ENCODE measurements at regions not wholly inside any gene's neighbourhood (a gene's known extent, or its start where the extent isn't known, plus 50 kb on each side); places are given as distances from the start of the nearest gene placed in this dataset.
A peak's percentile ranks its signal among the peaks of the same experiment; 100 is the strongest.

- DNase-seq (ENCODE audit: extremely low spot score), result no peak
- TF ChIP-seq EP300 (IDR thresholded peaks at IDR 0.05), result no peak
- no peak for TF ChIP-seq POLR2AphosphoS5 (IDR thresholded peaks at IDR 0.05)
- TF ChIP-seq POLR2A (IDR thresholded peaks at IDR 0.05; ENCODE audit: low read depth), result no peak
- TF ChIP-seq, protein P1, sequence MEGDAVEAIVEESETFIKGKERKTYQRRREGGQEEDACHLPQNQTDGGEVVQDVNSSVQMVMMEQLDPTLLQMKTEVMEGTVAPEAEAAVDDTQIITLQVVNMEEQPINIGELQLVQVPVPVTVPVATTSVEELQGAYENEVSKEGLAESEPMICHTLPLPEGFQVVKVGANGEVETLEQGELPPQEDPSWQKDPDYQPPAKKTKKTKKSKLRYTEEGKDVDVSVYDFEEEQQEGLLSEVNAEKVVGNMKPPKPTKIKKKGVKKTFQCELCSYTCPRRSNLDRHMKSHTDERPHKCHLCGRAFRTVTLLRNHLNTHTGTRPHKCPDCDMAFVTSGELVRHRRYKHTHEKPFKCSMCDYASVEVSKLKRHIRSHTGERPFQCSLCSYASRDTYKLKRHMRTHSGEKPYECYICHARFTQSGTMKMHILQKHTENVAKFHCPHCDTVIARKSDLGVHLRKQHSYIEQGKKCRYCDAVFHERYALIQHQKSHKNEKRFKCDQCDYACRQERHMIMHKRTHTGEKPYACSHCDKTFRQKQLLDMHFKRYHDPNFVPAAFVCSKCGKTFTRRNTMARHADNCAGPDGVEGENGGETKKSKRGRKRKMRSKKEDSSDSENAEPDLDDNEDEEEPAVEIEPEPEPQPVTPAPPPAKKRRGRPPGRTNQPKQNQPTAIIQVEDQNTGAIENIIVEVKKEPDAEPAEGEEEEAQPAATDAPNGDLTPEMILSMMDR (IDR thresholded peaks at IDR 0.05), result no peak
- Histone ChIP-seq H3K36me3 (no peaks in the 10 kb centered on the region), H3K4me1 (peaks cover 0 to 11% (median 2%) of the 10 kb centered on the region in 4 donors), H3K9me3 (no peaks in the 10 kb centered on the region), H3K27me3 (no peaks in the 10 kb centered on the region), H3K27ac (replicated peaks in 1 of 4) (peak overlapping the region in 1 of 4 donors; percentile 19), H3K4me3 (no peak overlapping the region)
- intact Hi-C loops (cut with DNase I), result no loop called here
Observed at GRCh38 chr4:13704761-13705160, 77.2 kb upstream of the BOD1L1 start.

GRCh38 chr4:13705521-13706041 lies 78.1 kb upstream of the BOD1L1 start:
- no peak for DNase-seq (ENCODE audit: extremely low spot score)
- 64% methylated on average over 7 of the region's 9 CpGs for WGBS
- no peak for TF ChIP-seq EP300 (IDR thresholded peaks at IDR 0.05)
- peak; percentile 27 to 43 for TF ChIP-seq POLR2AphosphoS5 (IDR thresholded peaks at IDR 0.05)
- Histone ChIP-seq H3K27ac (replicated peaks in 1 of 4) (no peak overlapping the region), H3K4me1 (peaks cover 0 to 11% (median 2%) of the 10 kb centered on the region in 4 donors), H3K27me3 (no peaks in the 10 kb centered on the region), H3K9me3 (no peaks in the 10 kb centered on the region), H3K36me3 (no peaks in the 10 kb centered on the region), H3K4me3 (no peak overlapping the region)
- intact Hi-C loops (cut with DNase I), result no loop called here

DNA sequence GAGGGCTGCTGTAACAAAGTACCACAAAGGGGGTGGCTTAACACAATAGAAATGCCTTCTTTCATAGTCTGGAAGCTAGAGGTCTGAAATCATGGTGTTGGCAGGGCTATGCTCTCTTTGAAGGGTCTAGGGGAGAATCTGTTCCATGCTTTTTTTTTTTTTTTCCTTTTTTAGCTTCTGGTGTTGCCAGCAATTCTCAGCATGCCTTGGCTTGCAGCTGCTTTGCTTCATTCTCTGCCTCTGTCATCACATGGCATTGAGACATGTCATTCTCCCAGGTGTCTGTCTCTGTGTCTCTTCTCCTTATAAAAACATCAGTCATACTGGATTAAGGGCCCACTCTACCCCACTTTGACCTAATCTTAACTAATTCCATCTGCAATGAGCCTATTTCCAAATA lies 78.6 kb upstream of the BOD1L1 start:
- H3K9me3 ChIP-seq, result no peaks in the 10 kb centered on the region
- H3K27me3 ChIP-seq, result no peaks in the 10 kb centered on the region
- DNase-seq (ENCODE audit: extremely low spot score), result no peak
- no peak overlapping the region for H3K4me3 ChIP-seq
- intact Hi-C loops (cut with DNase I), result no loop called here
- no peaks in the 10 kb centered on the region for H3K36me3 ChIP-seq
- H3K4me1 ChIP-seq, result peaks cover 0 to 11% (median 2%) of the 10 kb centered on the region in 4 donors
- no peak for TF ChIP-seq POLR2A (IDR thresholded peaks at IDR 0.05; ENCODE audit: low read depth)
- TF ChIP-seq POLR2AphosphoS5 (IDR thresholded peaks at IDR 0.05), result no peak
- TF ChIP-seq, protein P1 (IDR thresholded peaks at IDR 0.05), result no peak
- TF ChIP-seq EP300 (IDR thresholded peaks at IDR 0.05), result no peak
- H3K27ac ChIP-seq (replicated peaks in 1 of 4), result no peak overlapping the region

DNA sequence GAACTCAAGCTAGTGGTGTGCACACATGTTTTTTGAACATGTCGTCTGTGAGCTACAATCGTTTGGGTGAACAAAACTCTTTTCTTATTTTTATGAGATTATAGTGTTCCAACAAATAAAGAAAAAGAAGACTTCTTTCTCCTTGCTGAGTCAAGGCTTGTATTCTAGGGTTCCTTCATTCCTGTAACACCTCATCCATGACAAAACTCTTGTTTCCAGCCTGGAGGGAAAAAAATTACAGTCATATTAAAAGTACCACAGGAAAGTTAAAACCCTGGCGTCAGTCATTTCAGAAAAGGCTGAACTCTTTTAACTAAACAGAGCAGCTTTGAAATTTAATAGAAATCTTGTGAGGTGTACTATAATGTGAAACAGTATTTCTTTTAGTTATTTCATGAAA lies 79.2 kb upstream of the BOD1L1 start:
- H3K36me3 ChIP-seq, result no peaks in the 10 kb centered on the region
- no peaks in the 10 kb centered on the region for H3K9me3 ChIP-seq
- H3K27me3 ChIP-seq, result no peaks in the 10 kb centered on the region
- H3K4me3 ChIP-seq, result no peak overlapping the region
- intact Hi-C loops (cut with DNase I), result no loop called here
- peaks cover 0 to 11% (median 2%) of the 10 kb centered on the region in 4 donors for H3K4me1 ChIP-seq
- no peak for DNase-seq (ENCODE audit: extremely low spot score)
- 72% methylated on average over 3 of the region's 3 CpGs for WGBS
- H3K27ac ChIP-seq (replicated peaks in 1 of 4), result no peak overlapping the region
- TF ChIP-seq, protein P1 (IDR thresholded peaks at IDR 0.05), result no peak
- TF ChIP-seq EP300 (IDR thresholded peaks at IDR 0.05), result no peak
- no peak for TF ChIP-seq POLR2A (IDR thresholded peaks at IDR 0.05; ENCODE audit: low read depth)
- TF ChIP-seq POLR2AphosphoS5 (IDR thresholded peaks at IDR 0.05), result no peak

GRCh38 chr4:13710246-13710885 lies 82.8 kb upstream of the BOD1L1 start:
- Histone ChIP-seq H3K4me1 (peaks cover 0 to 3% (median 0%) of the 10 kb centered on the region in 4 donors), H3K27me3 (no peaks in the 10 kb centered on the region), H3K27ac (replicated peaks in 1 of 4) (no peak overlapping the region), H3K36me3 (no peaks in the 10 kb centered on the region), H3K9me3 (no peaks in the 10 kb centered on the region), H3K4me3 (no peak overlapping the region)
- no peak for DNase-seq (ENCODE audit: extremely low spot score)
- 96% methylated on average over 7 of the region's 8 CpGs for WGBS
- intact Hi-C loops (cut with DNase I), result no loop called here
- TF ChIP-seq EP300 (IDR thresholded peaks at IDR 0.05) (no peak), POLR2AphosphoS5 (IDR thresholded peaks at IDR 0.05) (no peak), POLR2A (IDR thresholded peaks at IDR 0.05; ENCODE audit: low read depth) (no peak)
- TF ChIP-seq, protein P1 (IDR thresholded peaks at IDR 0.05), result no peak

All from esophagus muscularis mucosa (tissue), 4 donors.